GM12878 (cell line): ENCODE measurements at regions not wholly inside any gene's neighbourhood (a gene's known extent, or its start where the extent isn't known, plus 50 kb on each side); places are given as distances from the start of the nearest gene placed in this dataset.

Source experiments
- ATAC-seq: fragments of 200-7000 bp; cut with Tn5 transposase; 3 replicates; pipeline ENCODE4 v1.9.1; 2020; ENCODE audit warnings: mild to moderate bottlenecking, moderate library complexity
- BruUV-seq: library from RNA; stranded (reverse); fragments of 400-500 nt; replicated peaks from 2 replicates; lab custom pipeline; 2021; lab: Mats Ljungman, UMichigan
- CTCF ChIA-PET: fragments of 300-600 bp; sonication (Branson Sonifier 250); formaldehyde crosslinking; extraction: SDS; loops from one replicate; lab custom pipeline; 2021; ENCODE audit warnings: inconsistent platforms; lab: Yijun Ruan, JAX
- POLR2A ChIA-PET: fragments of 350-600 bp; formaldehyde crosslinking; extraction: SDS; loops from one replicate; lab custom pipeline; 2021; ENCODE audit warnings: inconsistent platforms; lab: Charles Lee
- RAD21 ChIA-PET: fragments of 300-600 bp; sonication (Branson Sonifier 250); formaldehyde crosslinking; loops from one replicate; lab custom pipeline; 2023; ENCODE audit warnings: antibody characterized with exemption; ENCODE audit not compliant: unreplicated experiment; lab: Charles Lee
- SMC1A ChIA-PET: fragments of 300-600 bp; sonication (Branson Sonifier 250); formaldehyde crosslinking; loops from one replicate; lab custom pipeline; 2023; ENCODE audit not compliant: unreplicated experiment, uncharacterized antibody; lab: Charles Lee
- DNase-seq: peaks from one replicate; pipeline ENCODE4 v3.0.0-alpha.2; 2011; ENCODE audit warnings: low read depth, low spot score
- FAIRE-seq: peaks from 3 replicates; lab custom pipeline; 2011; peaks lifted over from hg19 to GRCh38; lab: Jason Lieb, UNC
- H2AFZ ChIP-seq: 2 replicates; pipeline ENCODE4 v1.6.0; 2011; ENCODE audit warnings: low read depth, low read length, control low read depth; ENCODE audit not compliant: control insufficient read depth
- H3K27ac ChIP-seq: 2 replicates; pipeline ENCODE4 v1.5.1; 2011; ENCODE audit warnings: control low read depth; ENCODE audit not compliant: control insufficient read depth, insufficient read depth
- H3K27me3 ChIP-seq, 2 experiments: replicated peaks in 1 of 2; 2 replicates each; pipeline versions ENCODE4 v1.6.0 to v1.6.1; 2011; ENCODE audit warnings: low read length in 1 of 2; ENCODE audit not compliant: control insufficient read depth in 2 of 2, insufficient read depth in 2 of 2
- H3K36me3 ChIP-seq, 2 experiments: 2 replicates each; pipeline ENCODE4 v1.5.1; 2011; ENCODE audit warnings: low read length in 1 of 2; ENCODE audit not compliant: control insufficient read depth in 2 of 2, insufficient read depth in 2 of 2
- H3K4me1 ChIP-seq: 2 replicates; pipeline ENCODE4 v1.6.1; 2011; ENCODE audit warnings: mild to moderate bottlenecking, low read length, moderate library complexity, mixed read lengths; ENCODE audit not compliant: control insufficient read depth, insufficient read depth
- H3K4me2 ChIP-seq: 2 replicates; pipeline ENCODE4 v1.6.0; 2011; ENCODE audit warnings: control low read depth; ENCODE audit not compliant: control insufficient read depth, insufficient read depth
- H3K4me3 ChIP-seq: fragments of 200-600 bp; sonication (generic); 2 replicates; pipeline ENCODE4 v1.5.1; 2016
- H3K79me2 ChIP-seq: 2 replicates; pipeline ENCODE4 v1.6.0; 2011; ENCODE audit warnings: low read length; ENCODE audit not compliant: control insufficient read depth, insufficient read depth
- H3K9ac ChIP-seq: 2 replicates; pipeline ENCODE4 v1.8.0; 2011; ENCODE audit warnings: low read length, control low read depth, mixed read lengths; ENCODE audit not compliant: control insufficient read depth, insufficient read depth
- H3K9me3 ChIP-seq: replicated peaks from 3 replicates; pipeline ENCODE4 v1.5.1; 2011; ENCODE audit warnings: mild to moderate bottlenecking, low read length; ENCODE audit not compliant: control insufficient read depth, insufficient read depth
- H4K20me1 ChIP-seq: 2 replicates; pipeline ENCODE4 v1.6.0; 2011; ENCODE audit not compliant: control insufficient read depth, insufficient read depth
- BCL3 ChIP-seq: IDR thresholded peaks from 2 replicates; pipeline ENCODE4 v1.6.1; 2011; ENCODE audit warnings: borderline replicate concordance, low read depth, mild to moderate bottlenecking, moderate library complexity, low read length; ENCODE audit not compliant: insufficient read depth, poor library complexity, severe bottlenecking
- CREB1 ChIP-seq: IDR thresholded peaks from 2 replicates; pipeline ENCODE4 v1.6.1; 2012; ENCODE audit warnings: low read depth, mild to moderate bottlenecking, inconsistent platforms
- EP300 ChIP-seq, 2 experiments: fragments of 150-350 bp in 1 of 2; IDR thresholded peaks; 2 replicates each; pipeline ENCODE4 v1.6.1; 2011 to 2012; ENCODE audit warnings: low read depth in 2 of 2, low read length in 2 of 2, borderline replicate concordance in 1 of 2, improper control_type of control experiment in 1 of 2, inconsistent platforms in 1 of 2; ENCODE audit not compliant: control insufficient read depth in 1 of 2
- IRF3 ChIP-seq: fragments of 450-650 bp; IDR thresholded peaks from 2 replicates; pipeline ENCODE4 v1.6.1; 2014; ENCODE audit warnings: mild to moderate bottlenecking
- NFIC ChIP-seq: IDR thresholded peaks from 2 replicates; pipeline ENCODE4 v1.6.1; 2012; ENCODE audit warnings: low read depth, mild to moderate bottlenecking, inconsistent platforms, low read length, moderate library complexity
- POLR2AphosphoS2 ChIP-seq: IDR thresholded peaks from 2 replicates; pipeline ENCODE4 v1.6.1; 2011; ENCODE audit warnings: low read depth, mild to moderate bottlenecking, low read length, improper control_type of control experiment, moderate library complexity
- SIX5 ChIP-seq: IDR thresholded peaks from 2 replicates; pipeline ENCODE4 v1.6.1; 2011; ENCODE audit warnings: mild to moderate bottlenecking, low read depth, low read length, moderate library complexity; ENCODE audit not compliant: severe bottlenecking
- SP1 ChIP-seq: IDR thresholded peaks from one replicate; pipeline ENCODE4 v1.6.1; 2011; ENCODE audit warnings: low read depth, low read length
- STAT3 ChIP-seq: IDR thresholded peaks from 2 replicates; pipeline ENCODE4 v1.6.1; 2011; ENCODE audit warnings: low read depth, low read length, improper control_type of control experiment
- YBX1 ChIP-seq: fragments of 450-650 bp; IDR thresholded peaks from 2 replicates; pipeline ENCODE4 v1.6.1; 2016; ENCODE audit warnings: antibody characterized with exemption
- ZNF687 ChIP-seq: fragments of 450-650 bp; IDR thresholded peaks from 2 replicates; pipeline ENCODE4 v1.6.1; 2017; ENCODE audit warnings: mild to moderate bottlenecking, moderate library complexity
- WGBS: methylation state at CpG from one replicate; pipeline ENCODE4 v1.1.6; 2016; ENCODE audit warnings: low lambda C conversion rate; ENCODE audit not compliant: insufficient replicate concordance, insufficient coverage; ENCODE audit errors: missing lambda C conversion rate; 5-methylcytosine and 5-hydroxymethylcytosine counted together
- in situ Hi-C: fragments of 300-500 bp; cut with MboI; formaldehyde crosslinking; loops from 9 replicates; pipeline ENCODE4 v1.14.3; 2018; ENCODE audit warnings: mixed read lengths
- intact Hi-C: fragments of 100-400 bp; cut with micrococcal nuclease; formaldehyde crosslinking; loops from one replicate; pipeline ENCODE4 v1.14.2; 2022; ENCODE audit not compliant: unreplicated experiment

GRCh38 chr1:114235960-114236359 is 82.3 kb upstream of the SYT6 start:
- H3K27ac ChIP-seq = no peak overlapping the region
- no peak for ATAC-seq
- ChIA-PET RAD21 (no interaction called here), SMC1A (no interaction called here), POLR2A (no interaction called here), CTCF (interaction anchor here (1.7 kb wide), 1 partner anchor 46 kb away, joined by 4 read pairs; no protein-coding TSS in a partner anchor)
- no peaks in the 10 kb centered on the region for H3K9me3 ChIP-seq
- no peaks in the 10 kb centered on the region for H3K79me2 ChIP-seq
- H3K27me3 ChIP-seq = no peaks in the 10 kb centered on the region; a peak in 1 of 4 replicates
- no peaks in the 10 kb centered on the region for H4K20me1 ChIP-seq
- TF ChIP-seq SIX5 (no peak), NFIC (no peak), IRF3 (no peak)
- BruUV-seq = no TSS peak
- intact Hi-C loops = no loop called here
- in situ Hi-C loops = no loop called here
- 0% methylated on average over 4 of the region's 4 CpGs for WGBS
- no peak overlapping the region for H3K9ac ChIP-seq
- H3K4me2 ChIP-seq = no peak overlapping the region
- no peak overlapping the region for H2AFZ ChIP-seq
- H3K4me3 ChIP-seq = no peak overlapping the region
- DNase-seq = no peak
- no peaks in the 10 kb centered on the region for H3K4me1 ChIP-seq
- FAIRE-seq = no peak
- H3K36me3 ChIP-seq = no peaks in the 10 kb centered on the region

- Histone ChIP-seq H3K36me3 (no peaks in the 10 kb centered on the region), H4K20me1 (no peaks in the 10 kb centered on the region), H3K27me3 (no peaks in the 10 kb centered on the region; a peak in 1 of 4 replicates), H3K4me3 (no peak overlapping the region), H3K27ac (no peak overlapping the region), H3K79me2 (no peaks in the 10 kb centered on the region), H3K4me1 (no peaks in the 10 kb centered on the region), H3K9ac (no peak overlapping the region), H3K4me2 (no peak overlapping the region), H3K9me3 (no peaks in the 10 kb centered on the region), H2AFZ (no peak overlapping the region)
- 0% methylated on average over 3 of the region's 3 CpGs for WGBS
- ChIA-PET CTCF (interaction anchor here (1.3 to 1.7 kb wide), 2 partner anchors 47 to 257 kb away, joined by 4 read pairs; no protein-coding TSS in a partner anchor), POLR2A (no interaction called here), SMC1A (interaction anchor here (1.0 to 1.2 kb wide), 2 partner anchors 40 to 141 kb away, joined by 3 read pairs; no protein-coding TSS in a partner anchor), RAD21 (no interaction called here)
- intact Hi-C loops (no loop called here), in situ Hi-C loops (no loop called here)
- FAIRE-seq (no peak), ATAC-seq (no peak), DNase-seq (no peak)
- no TSS peak for BruUV-seq
- no peak for TF ChIP-seq CREB1
- TF ChIP-seq STAT3 = no peak
- no peak for TF ChIP-seq YBX1
- no peak for TF ChIP-seq ZNF687
- TF ChIP-seq EP300 (IDR thresholded peaks at IDR 0.05; ENCODE audit: borderline replicate concordance in 1 of 2, control insufficient read depth in 1 of 2, low read depth in 2 of 2, low read length in 2 of 2) = no peak
- no peak for TF ChIP-seq SP1
- TF ChIP-seq POLR2AphosphoS2 = no peak
- no peak for TF ChIP-seq BCL3
These were observed 81.6 kb upstream of the SYT6 start for GRCh38 chr1:114235281-114235680.
